IPS DF 19.7 (cell line): ENCODE measurements at regions not wholly inside any gene's neighbourhood (a gene's known extent, or its start where the extent isn't known, plus 50 kb on each side); places are given as distances from the start of the nearest gene placed in this dataset.

Experiments used
- DNase-seq: peaks from one replicate; pipeline ENCODE4 v3.0.0-alpha.2; 2013; ENCODE audit warnings: low read depth, low spot score

GRCh38 chr3:159169828-159170227 is 368.0 kb downstream of the MFSD1 start:
- DNase-seq, result no peak

GRCh38 chr3:159170436-159171003 is 368.7 kb downstream of the MFSD1 start:
- no peak for DNase-seq

DNA sequence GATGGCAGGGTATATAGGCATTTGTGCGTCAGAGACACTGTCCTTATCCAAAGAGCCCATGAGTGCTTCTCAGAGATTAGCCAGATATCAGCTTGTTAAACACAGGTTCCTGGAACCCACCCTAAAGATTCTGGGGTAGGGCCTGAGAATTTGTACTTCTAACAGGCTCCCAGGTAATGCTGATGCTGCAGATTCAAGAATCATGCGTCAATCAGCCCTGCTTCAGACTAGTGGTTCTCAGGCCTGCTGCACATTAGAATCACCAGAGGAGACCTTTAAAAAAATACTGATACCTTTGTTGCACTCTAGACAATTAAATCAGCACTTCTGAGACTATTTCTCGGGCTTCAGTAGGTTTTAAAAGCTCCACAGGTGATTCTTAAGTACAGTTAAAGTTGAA is 369.5 kb downstream of the MFSD1 start:
- no peak for DNase-seq

DNA sequence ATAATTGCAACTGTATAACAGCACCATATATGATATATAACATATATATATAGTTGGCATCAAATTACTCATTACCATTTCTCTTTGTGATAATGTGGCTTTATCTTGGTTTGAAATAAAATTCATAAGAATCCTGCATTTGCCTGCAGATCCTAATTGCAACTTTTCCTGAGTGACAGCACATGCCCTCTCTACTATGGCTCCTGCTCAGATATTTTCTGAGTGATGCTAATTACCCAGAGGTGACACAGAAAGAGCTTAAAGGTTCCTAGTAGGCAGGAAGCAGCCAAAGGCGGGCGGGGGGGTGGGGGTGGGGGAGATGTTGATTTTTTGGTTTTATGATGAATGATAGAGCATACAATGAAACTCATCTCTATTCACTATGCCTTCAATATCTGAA is 370.6 kb downstream of the MFSD1 start:
- no peak for DNase-seq

DNA sequence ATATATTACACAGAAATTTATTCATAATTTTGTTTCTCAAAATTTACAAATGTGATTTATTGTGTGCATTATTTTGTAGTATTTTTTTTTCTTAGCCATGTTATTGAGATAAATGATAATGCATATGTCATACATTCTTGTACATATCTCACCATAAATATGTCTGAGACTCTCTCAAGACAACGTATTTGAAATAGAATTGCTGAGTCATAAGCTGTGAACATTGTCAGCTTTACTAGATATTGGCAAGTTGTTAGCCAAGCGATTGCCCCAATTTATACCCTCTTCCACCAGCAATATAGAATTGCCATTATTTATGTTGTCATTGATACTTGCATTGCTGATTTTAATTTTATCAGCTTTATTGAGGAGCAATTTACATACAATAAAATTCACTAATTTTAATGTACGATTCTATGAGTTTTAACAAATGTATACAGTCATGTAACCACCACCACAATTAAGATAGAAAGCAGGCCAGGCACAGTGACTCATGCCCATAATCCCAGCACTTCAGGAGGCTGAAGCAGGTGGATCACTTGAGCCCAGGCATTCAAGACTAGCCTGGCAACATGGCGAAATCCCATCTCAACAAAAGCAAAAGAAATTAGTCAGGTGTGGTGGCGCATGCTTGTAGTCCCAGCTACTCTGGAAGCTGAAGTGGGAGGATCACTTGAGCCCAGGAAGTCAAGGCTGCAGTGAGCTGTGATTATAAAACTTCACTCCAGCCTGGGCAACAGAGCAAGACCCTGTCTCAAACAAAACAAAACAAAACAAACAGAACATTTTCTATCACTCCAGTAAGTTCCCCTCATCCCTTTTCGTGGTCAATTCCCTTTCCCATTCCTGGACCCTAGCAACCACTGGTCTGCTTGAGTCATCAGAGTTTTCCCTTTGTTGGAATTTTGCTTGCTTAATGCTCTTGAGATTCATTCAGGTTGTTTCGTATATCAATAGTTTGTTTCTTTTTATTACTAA is 373.1 kb downstream of the MFSD1 start:
- DNase-seq, result no peak

GRCh38 chr3:159178209-159178897 is 376.5 kb downstream of the MFSD1 start:
- no peak for DNase-seq

DNA sequence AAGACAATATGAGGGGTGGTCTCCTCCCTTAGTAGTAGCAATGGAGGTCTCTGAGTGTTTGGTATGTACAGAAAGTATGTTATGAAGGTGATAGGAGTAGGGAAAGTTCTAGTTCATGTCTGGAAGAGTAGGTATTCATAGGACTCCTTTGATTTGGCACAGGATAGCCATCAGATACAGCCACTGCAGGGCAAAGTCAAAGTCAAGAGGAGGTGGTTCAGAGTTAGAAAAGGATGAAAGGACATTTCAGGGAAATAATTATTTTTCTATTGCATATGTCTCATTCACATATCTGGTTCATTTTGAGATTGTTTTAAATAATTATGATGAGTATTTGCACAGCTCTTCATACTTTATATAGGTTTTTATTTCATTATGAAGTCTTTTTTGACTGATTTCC is 381.1 kb downstream of the MFSD1 start:
- no peak for DNase-seq

DNA sequence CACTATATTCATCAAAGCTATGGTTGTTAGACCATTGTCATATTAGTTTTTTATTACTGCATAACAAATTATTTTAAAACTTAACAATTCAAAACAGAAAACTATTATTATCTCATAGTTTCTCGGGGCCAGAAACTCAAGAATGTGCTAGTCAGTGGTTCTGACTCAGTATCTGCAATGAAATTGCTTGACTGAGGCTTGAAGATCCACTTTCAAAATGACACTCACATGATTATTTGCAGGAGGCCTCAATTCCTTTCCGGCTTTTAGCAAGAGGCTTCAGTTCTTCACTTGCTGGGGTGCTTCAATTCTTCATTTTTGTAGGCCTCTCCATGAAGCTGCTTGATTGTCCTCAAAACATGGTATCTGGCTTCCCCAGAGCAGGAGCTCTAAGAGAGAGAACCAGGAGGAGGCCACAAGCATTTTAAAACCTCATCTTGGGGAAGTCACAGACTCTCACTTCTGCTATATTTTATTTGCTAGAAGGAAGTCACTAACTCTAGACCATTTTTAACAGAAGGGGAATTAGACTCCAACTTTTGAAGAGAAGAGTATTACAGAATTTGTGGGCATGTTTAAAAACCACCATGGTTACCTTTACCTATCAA is 383.7 kb downstream of the MFSD1 start:
- DNase-seq, result no peak

- no peak for DNase-seq
Measured at GRCh38 chr3:159186581-159186980, 384.7 kb downstream of the MFSD1 start.

DNA sequence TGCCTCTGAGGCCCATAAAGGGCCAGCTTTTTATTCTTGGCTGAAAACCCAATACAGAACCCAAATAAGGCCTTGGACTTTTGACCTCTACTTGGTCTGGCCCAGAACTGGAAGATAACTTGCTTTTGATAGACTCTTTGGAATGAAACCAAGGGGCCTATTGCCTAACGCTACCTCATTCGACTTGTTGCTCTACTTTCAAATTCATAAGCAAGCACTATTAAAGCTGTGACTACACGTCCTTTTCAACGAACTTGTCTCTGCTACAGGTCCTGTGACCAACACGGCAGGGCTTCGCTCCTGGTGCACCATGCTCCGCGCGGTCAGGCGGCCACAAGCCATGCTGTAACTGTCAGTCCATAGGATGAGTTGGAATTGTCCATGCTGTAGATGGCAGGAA is 385.4 kb downstream of the MFSD1 start:
- no peak for DNase-seq

GRCh38 chr3:159187706-159188105 is 385.9 kb downstream of the MFSD1 start:
- DNase-seq, result no peak

GRCh38 chr3:159189994-159190669 is 388.3 kb downstream of the MFSD1 start:
- DNase-seq, result no peak

DNA sequence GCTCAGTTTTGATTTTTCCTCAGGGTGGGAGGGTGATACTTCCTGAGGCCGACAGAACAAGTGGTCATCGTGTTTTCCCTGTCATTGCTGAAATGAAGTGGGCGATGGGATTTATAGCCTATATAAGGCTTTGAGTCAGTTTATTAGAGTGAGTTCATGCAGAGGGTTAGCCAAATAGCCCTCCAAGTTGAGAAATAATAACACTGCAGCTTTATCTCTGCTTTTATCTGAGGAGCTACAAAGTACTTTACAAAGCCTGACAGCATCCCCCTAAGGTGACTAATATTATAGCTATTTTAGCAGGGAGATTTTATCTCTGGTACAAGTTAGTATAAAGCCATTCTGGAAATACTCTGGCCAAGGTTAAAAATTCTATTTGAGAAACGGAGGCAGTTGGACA is 389.6 kb downstream of the MFSD1 start:
- DNase-seq, result no peak

- DNase-seq, result no peak
Measured at GRCh38 chr3:159196359-159196758, 394.5 kb downstream of the MFSD1 start.

DNA sequence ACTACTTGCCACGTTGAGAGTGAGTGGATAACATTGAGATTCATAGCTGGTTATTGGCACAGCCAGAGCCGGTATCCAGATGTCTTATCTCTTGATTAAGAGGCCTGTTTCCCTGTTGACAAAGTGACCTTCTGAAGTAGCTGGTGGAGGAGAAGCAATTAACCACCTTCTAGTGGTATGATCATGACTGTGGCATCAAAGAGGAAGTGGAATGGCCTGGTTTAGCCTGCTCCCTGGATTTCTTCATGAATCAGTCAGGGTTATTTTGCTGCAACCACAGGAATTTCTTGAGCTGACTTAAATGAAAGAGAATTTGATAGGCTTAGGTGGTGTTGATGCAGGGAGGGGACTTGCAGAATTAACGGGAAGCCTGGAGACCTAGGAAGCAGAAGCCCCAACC is 398.3 kb downstream of the MFSD1 start:
- no peak for DNase-seq

DNA sequence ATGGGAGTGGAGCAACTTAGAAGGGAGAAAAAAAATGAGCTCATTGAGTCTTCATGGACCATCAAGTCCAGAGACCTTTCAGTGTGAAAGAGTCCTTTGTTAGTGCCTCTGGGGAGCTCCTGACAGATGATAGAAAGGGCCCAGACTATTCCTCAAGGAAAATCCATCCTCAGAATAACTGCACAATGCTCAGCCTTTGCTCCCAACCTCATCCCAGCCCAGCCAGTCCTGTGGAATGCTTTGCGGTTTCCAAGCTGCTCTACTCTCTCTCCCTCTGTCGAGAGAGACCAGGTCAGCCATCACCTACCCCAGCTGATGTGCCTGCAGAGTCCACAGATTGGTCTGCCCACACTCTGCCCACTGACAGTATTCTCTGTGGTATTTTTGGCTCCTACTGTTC is 406.2 kb downstream of the MFSD1 start:
- no peak for DNase-seq

DNA sequence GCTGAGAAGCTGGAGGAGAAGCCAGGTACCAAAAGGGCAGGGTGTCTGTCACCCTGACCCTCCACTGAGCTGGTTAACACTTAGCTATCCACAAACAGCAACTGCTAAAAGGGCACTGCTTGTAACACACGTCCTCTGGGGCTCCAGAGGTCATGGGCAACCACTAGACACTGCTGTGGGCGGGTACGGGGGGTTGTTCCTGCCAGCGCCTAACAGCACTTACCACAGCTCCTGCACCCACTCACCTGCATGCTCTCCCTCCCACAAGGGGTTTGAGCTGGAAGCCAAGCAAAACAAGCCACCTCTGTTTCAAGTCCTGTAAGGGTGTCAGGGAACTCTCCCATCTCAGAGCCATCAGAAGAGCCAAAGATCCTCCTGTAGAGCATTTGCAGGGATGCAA is 407.6 kb downstream of the MFSD1 start:
- DNase-seq, result no peak

DNA sequence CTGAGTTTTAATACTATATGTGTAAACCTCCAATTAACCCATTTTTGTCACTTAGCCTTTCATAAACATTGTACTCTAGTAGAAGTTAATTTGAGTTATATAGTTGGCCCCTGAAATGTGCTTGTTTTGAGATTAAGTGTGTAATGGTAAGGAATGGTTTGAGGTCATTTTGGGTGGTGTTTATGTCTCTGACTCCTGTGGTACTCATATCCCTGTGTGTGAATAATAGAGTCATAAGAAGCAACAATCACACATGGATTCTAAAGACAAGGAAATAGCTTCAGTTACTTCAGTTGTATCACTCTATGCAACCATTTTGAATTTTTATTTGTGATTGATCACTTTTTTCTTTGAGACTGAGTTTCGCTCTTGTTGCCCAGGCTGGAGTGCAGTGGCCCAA is 408.5 kb downstream of the MFSD1 start:
- no peak for DNase-seq

DNA sequence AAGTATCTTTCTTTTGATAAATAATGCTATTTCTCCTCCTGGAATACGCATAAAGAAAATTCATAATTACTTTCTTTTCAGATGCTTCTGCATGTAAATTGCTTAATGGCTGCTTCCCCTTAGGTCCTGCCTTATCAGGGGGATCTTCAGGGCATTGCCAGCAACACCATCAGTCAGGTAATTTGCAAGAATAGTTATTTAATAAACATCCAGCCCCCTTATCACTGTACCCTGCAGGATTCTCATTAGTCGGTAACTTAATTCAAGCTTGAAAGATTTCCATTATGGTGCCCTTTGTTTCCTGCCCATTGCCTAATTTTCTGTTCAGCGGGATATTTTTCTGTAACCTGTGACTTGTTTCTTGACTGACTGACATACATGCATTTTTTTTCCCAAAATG is 414.5 kb downstream of the MFSD1 start:
- DNase-seq, result no peak

- DNase-seq, result no peak
Measured at GRCh38 chr3:159219231-159219630, 417.4 kb downstream of the MFSD1 start.

GRCh38 chr3:159221335-159221734 is 419.5 kb downstream of the MFSD1 start:
- DNase-seq, result no peak
